Hepatocyte (in vitro differentiated cells): ENCODE measurements at regions not wholly inside any gene's neighbourhood (a gene's known extent, or its start where the extent isn't known, plus 50 kb on each side); places are given as distances from the start of the nearest gene placed in this dataset.

Source experiments
- CTCF ChIP-seq: fragments of 200-600 bp; sonication (generic); IDR thresholded peaks from 2 replicates; pipeline ENCODE4 v1.5.1; 2016; ENCODE audit warnings: antibody characterized with exemption, mild to moderate bottlenecking; ENCODE audit not compliant: poor library complexity
- EZH2 ChIP-seq: fragments of 200-600 bp; sonication (generic); IDR thresholded peaks from 2 replicates; pipeline ENCODE4 v1.6.1; 2016; ENCODE audit warnings: antibody characterized with exemption, mild to moderate bottlenecking, borderline replicate concordance
- EZH2phosphoT487 ChIP-seq: fragments of 200-600 bp; sonication (generic); IDR thresholded peaks from one replicate; pipeline ENCODE4 v1.6.1; 2018; ENCODE audit warnings: antibody characterized with exemption, mild to moderate bottlenecking, low read depth, moderate library complexity; ENCODE audit not compliant: unreplicated experiment, severe bottlenecking

GRCh38 chr15:87602371-87602770 lies 654.2 kb downstream of the NTRK3 start:
- no peak for TF ChIP-seq CTCF
- TF ChIP-seq EZH2phosphoT487 = no peak
- no peak for TF ChIP-seq EZH2
